Right lobe of liver (tissue), 4 donors: ENCODE measurements at regions not wholly inside any gene's neighbourhood (a gene's known extent, or its start where the extent isn't known, plus 50 kb on each side); places are given as distances from the start of the nearest gene placed in this dataset.

ENCODE experiments used
- POLR2A ChIP-seq: fragments of 450-650 bp; IDR thresholded peaks from one replicate; pipeline ENCODE4 v1.6.1; 2017; ENCODE audit warnings: antibody characterized with exemption, mild to moderate bottlenecking
- TF ChIP-seq, protein P1 (sequence below), 4 donors: fragments of 200-600 bp in 3 of 4; fragments of 450-650 bp in 1 of 4; IDR thresholded peaks; one replicate each; pipeline versions ENCODE4 v1.5.1 to v1.8.0; 2016 to 2022; ENCODE audit warnings: antibody characterized with exemption in 4 of 4, mild to moderate bottlenecking in 2 of 4
- donor health status: DM: no; HTN: no; CAD: no.
- donor health status: DM: no; HTN: no; CAD: no.
- donor health status: DM: no; HTN: yes; CAD: no.

DNA sequence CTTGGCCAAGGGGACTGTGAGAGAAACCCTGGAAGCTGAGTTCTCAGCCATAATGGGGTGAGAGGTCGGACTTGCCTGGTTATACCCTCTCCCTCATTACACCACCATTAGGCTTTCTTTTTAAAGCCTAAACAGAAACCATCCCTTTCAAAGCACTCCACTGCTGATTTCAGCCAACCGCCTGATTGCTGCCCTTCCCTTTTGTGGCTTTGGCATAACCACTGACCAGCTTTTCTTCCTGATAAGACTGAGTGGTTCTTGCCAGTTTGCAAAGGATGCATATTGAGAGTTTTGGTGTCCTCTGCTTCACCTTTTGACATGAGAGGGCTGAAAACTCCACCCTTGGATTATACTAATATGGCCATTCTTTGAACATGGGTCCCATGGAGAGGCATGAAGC, 308.2 kb upstream of the GOT2 start:
- TF ChIP-seq, protein P1, sequence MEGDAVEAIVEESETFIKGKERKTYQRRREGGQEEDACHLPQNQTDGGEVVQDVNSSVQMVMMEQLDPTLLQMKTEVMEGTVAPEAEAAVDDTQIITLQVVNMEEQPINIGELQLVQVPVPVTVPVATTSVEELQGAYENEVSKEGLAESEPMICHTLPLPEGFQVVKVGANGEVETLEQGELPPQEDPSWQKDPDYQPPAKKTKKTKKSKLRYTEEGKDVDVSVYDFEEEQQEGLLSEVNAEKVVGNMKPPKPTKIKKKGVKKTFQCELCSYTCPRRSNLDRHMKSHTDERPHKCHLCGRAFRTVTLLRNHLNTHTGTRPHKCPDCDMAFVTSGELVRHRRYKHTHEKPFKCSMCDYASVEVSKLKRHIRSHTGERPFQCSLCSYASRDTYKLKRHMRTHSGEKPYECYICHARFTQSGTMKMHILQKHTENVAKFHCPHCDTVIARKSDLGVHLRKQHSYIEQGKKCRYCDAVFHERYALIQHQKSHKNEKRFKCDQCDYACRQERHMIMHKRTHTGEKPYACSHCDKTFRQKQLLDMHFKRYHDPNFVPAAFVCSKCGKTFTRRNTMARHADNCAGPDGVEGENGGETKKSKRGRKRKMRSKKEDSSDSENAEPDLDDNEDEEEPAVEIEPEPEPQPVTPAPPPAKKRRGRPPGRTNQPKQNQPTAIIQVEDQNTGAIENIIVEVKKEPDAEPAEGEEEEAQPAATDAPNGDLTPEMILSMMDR (IDR thresholded peaks at IDR 0.05), result no peak
- TF ChIP-seq POLR2A, result no peak
